NCI-H1417 treated with DMSO at 0.1 percent for 48 hours (cell line): ENCODE measurements at regions not wholly inside any gene's neighbourhood (a gene's known extent, or its start where the extent isn't known, plus 50 kb on each side); places are given as distances from the start of the nearest gene placed in this dataset.
"Not testable (repeated sequence)": the region's sequence is repeated elsewhere in the genome, so short reads cannot be mapped to it uniquely, and the experiment has no call there.

Experiments
- DNase-seq: peaks from one replicate; lab custom pipeline; 2025; lab: John Stamatoyannopoulos, UW

GRCh38 chr3:181267312-181267711, 277.8 kb upstream of the DNAJC19 start:
- no peak for DNase-seq

- DNase-seq = no peak
Observed at GRCh38 chr3:181265750-181266333, 276.3 kb upstream of the DNAJC19 start.

- no peak for DNase-seq
Observed at GRCh38 chr3:181264486-181264885, 274.9 kb upstream of the DNAJC19 start.

DNA sequence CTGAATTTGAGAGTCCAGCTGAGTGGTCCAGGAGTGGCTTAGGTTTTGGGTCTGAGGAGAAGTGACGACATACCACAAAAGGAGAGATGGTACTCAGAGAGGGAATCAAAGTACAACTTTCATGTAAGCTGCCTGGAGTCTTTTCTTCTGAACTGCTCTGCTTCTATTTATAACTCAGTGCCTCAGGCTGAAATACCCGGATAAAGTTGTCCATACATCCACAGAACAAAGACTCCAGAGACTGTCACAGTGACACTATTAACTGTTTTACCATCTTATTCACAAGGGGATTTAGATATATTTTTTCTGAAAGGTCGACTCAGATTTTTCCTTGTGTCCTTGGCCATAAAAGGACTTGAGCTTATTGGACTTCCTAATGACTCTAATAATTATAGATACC, 264.3 kb upstream of the DNAJC19 start:
- DNase-seq = no peak

- DNase-seq = peak; percentile 99
Observed at GRCh38 chr3:181252631-181253030, 263.1 kb upstream of the DNAJC19 start.

GRCh38 chr3:181250714-181251113, 261.2 kb upstream of the DNAJC19 start:
- no peak for DNase-seq

GRCh38 chr3:181239441-181239840, 249.9 kb upstream of the DNAJC19 start:
- peak; percentile 94 for DNase-seq

GRCh38 chr3:181230258-181230657, 240.7 kb upstream of the DNAJC19 start:
- no peak for DNase-seq

- no peak for DNase-seq
Observed at GRCh38 chr3:181213347-181213746, 223.8 kb upstream of the DNAJC19 start.

GRCh38 chr3:181212271-181212670, 222.7 kb upstream of the DNAJC19 start:
- DNase-seq = no peak

- DNase-seq = peak; percentile 24
Observed at GRCh38 chr3:181210275-181210674, 220.7 kb upstream of the DNAJC19 start.

DNA sequence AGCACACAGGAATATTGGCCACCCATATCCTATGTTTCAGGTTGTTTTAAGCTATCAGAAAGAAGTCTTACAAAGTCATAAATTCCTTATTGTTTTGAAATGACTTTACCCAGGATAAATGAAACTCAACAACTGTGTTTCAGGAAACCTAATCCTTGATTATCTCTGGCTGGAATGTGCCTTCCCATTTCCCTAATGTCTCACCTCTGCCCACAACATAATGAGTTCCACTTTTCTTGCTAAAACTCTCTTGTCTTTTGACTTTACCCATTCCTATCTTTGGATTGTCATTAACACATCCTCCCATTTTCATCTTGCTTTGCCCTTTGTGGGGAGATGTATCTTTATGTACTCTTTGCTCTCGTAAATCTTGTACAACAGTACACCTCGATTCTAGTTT, 200.0 kb upstream of the DNAJC19 start:
- no peak for DNase-seq

DNA sequence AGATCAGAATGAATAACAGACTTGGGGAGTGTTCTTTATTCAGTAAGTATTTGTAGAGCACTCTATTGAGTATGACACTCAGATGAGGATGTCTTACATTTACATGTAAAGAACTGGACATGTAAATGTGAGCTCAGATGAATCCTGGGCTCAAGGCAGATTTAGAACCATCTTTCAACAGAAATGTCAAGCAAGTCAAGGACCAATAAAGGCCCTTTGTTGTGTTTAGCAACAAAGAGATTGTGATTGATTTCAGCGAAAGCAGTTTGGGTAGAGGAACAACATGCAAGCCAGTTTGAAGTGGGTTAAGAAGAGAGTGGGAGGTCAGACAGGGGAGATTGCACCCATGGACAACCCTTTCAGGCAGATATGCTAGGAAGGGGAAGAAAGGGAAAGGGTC, 194.2 kb upstream of the DNAJC19 start:
- no peak for DNase-seq

DNA sequence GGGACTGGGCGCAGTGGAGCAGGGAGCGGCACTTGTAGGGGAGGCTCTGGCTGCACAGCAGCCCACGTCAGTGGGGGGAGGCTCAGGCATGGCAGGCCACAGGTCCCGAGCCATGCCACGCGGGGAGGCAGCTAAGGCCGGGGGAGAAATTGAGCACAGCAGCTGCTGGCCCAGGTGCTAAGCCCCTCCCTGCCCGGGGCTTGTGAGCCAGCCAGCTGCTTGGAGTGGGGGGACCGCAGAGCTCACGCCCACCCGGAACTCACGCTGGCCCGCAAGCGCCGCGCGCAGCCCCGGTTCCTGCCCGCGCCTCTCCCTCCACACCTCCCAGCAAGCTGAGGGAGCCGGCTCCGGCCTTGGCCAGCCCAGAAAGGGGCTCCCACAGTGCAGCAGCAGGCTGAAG, 193.5 kb upstream of the DNAJC19 start:
- not testable (repeated sequence) for DNase-seq

- no peak for DNase-seq
Observed at GRCh38 chr3:181178991-181179390, 189.5 kb upstream of the DNAJC19 start.

GRCh38 chr3:181176601-181177000, 187.1 kb upstream of the DNAJC19 start:
- DNase-seq = peak; percentile 10

DNA sequence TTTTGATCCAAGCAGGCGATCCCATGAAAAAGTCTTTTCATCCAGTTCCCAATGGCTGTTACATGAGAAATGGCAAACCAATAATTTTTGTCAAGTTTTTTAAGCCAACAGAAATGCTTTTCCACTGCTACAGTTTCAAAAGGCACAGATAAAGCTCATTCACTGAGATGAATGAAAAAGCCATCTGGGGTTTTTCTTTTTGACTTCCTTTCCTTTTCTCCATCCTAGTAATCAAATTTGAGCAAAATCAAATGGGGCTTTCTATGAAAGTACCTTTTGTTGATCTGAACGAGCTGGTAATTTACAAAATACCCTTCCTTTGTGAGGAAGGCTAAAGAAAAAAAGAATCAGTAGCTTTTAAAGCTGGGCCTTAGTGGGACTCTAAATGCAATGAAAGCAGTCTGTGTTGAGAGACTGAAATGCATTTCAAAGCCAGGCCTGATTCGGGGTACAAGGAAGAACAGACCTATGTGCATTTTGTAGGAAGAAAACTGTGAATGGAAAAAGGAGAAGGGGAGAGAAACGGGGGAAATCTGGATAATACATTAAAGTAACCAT, 185.2 kb upstream of the DNAJC19 start:
- no peak for DNase-seq

DNA sequence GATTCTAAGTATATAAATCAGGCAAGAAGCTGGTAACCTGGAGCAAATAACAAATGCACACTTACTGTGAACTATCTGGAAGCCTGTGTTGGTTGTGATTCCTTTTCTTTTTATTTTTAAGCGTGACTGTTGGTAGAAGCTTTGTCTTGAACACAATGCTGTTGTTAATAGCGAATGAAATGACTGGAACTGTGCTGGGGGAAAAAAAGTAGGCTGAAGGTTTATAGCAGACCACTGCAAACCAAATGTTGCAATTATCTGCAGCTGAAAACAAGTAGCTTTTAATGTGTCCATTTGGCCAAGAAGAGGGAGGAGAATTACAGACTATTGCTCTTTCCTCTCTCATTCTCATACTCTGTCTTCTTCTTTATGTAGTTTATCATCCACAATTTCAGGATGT, 184.5 kb upstream of the DNAJC19 start:
- DNase-seq = no peak

- DNase-seq = no peak
Observed at GRCh38 chr3:181173227-181173626, 183.7 kb upstream of the DNAJC19 start.

DNA sequence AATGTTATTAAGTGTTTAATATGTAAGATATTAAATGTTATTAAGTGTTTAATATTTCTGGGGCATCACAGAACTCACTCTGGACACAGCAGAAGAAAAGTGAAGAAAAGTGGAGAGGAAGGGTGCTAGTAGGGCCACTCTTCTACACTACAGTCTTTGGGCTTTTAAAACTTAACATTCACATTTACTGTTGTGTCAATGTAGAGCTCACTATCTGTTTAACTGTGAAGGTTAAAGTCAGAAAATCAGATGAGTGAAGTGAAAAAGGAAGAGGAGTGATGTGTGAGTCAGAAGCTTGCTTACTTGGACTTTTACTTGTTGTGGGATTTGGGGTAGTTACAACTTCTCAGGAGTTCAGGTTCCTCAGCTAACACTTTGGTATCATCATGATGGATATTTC, 145.3 kb upstream of the DNAJC19 start:
- no peak for DNase-seq

- DNase-seq = no peak
Observed at GRCh38 chr3:181133832-181134231, 144.3 kb upstream of the DNAJC19 start.

DNA sequence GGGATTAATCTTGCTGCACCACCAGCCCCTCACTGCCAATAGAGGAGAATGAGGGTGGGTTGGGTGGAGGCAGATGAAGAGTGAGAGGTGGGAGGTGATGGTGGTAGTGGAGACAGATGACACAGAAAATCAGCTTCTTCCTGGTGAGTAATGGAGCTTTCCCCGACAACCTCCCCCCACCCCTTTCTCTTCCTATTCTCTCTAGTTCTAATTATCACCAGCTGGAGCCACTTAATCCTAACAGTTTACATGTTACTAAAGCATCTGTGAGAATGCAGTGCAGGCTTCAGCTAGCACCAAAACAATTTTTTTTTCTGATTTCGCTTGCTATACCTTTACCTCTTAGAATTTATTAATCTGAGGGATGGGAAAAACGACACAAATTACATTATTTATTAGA, 116.1 kb upstream of the DNAJC19 start:
- DNase-seq = peak; percentile 48

DNA sequence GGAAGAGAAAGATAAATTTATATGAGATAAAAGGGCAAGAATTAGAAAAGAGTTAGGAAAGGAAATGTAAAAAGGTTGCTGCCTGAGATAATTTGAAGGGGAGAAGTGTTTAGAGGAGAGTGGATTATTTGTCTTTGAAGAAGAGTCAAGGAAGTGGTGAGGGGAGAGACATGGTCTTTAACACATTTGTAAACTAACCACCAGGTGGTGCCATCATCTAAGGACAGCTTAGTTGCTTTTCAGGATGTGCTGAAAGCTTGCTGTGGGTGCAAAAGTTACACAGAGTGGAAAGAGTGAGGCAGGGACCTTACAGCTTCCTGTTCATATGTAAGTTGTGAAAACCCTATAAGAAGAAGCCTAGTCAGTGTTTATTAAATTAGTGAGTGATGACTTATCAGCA, 114.1 kb upstream of the DNAJC19 start:
- no peak for DNase-seq

DNA sequence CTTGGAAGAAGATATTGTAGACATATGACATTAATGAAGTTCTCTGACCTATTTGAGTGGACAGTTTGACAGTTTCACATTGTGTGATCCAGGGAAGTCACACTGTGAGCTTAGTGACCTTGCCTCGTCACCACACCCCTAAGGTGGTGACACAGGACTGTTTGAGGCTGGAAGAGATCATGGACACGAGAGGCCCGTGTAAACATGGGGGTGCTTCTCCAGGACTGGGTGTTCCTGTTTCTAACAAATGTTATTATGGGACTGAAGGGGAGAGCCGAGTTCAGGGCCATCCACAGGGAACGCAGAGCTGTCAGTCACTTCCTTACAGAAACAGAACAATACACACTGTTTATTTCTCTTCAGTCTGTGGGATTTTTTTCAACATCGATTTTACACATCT, 96.5 kb upstream of the DNAJC19 start:
- DNase-seq = no peak
